PC-3 (cell line): ENCODE measurements at regions not wholly inside any gene's neighbourhood (a gene's known extent, or its start where the extent isn't known, plus 50 kb on each side); places are given as distances from the start of the nearest gene placed in this dataset.

Source experiments
- CTCF ChIP-seq: fragments of 300-600 bp; sonication (generic); conservative IDR thresholded peaks from 2 replicates; pipeline ENCODE4 v1.5.1; 2017; ENCODE audit warnings: antibody characterized with exemption, low read depth, mild to moderate bottlenecking, low read length
- EZH2 ChIP-seq: fragments of 300-600 bp; sonication (generic); IDR thresholded peaks from one replicate; pipeline ENCODE4 v1.6.1; 2017; ENCODE audit warnings: antibody characterized with exemption, mild to moderate bottlenecking, low read length; ENCODE audit not compliant: unreplicated experiment
- EZH2phosphoT487 ChIP-seq: fragments of 300-600 bp; sonication (generic); IDR thresholded peaks from 2 replicates; pipeline ENCODE4 v1.6.1; 2018; ENCODE audit warnings: mild to moderate bottlenecking, antibody characterized with exemption, low read length, borderline replicate concordance

- TF ChIP-seq EZH2: no peak
- no peak for TF ChIP-seq CTCF
- no peak for TF ChIP-seq EZH2phosphoT487
These were observed 2350.4 kb upstream of the RAG2 start for GRCh38 chr11:38948392-38948791.
